Endothelial cell of umbilical vein (primary cell): ENCODE measurements at regions not wholly inside any gene's neighbourhood (a gene's known extent, or its start where the extent isn't known, plus 50 kb on each side); places are given as distances from the start of the nearest gene placed in this dataset.
"Not testable (repeated sequence)": the region's sequence is repeated elsewhere in the genome, so short reads cannot be mapped to it uniquely, and the experiment has no call there.

Experiments
- BruUV-seq: library from RNA; stranded (reverse); fragments of 400-500 nt; replicated peaks from 2 replicates; lab custom pipeline; 2021; lab: Mats Ljungman, UMichigan
- CTCF ChIA-PET: fragments of 300-600, 350-600 bp; sonication (Branson Sonifier 250); formaldehyde crosslinking; loops from one replicate; lab custom pipeline; 2021; ENCODE audit warnings: antibody characterized with exemption, inconsistent platforms; lab: Charles Lee
- POLR2A ChIA-PET: fragments of 300-600, 350-600 bp; sonication (Branson Sonifier 250); formaldehyde crosslinking; loops from one replicate; lab custom pipeline; 2021; ENCODE audit warnings: antibody characterized with exemption, inconsistent platforms; lab: Charles Lee
- DNase-seq: peaks from one replicate; pipeline ENCODE4 v3.0.0-alpha.2; 2011; ENCODE audit warnings: low read depth, low spot score
- FAIRE-seq: peaks from 2 replicates; lab custom pipeline; 2011; peaks lifted over from hg19 to GRCh38; lab: Jason Lieb, UNC
- H2AFZ ChIP-seq: 2 replicates; pipeline ENCODE4 v1.6.0; 2012; ENCODE audit warnings: low read depth, low read length, control low read depth, inconsistent platforms
- H3K27ac ChIP-seq: 2 replicates; pipeline ENCODE4 v1.5.1; 2011; ENCODE audit warnings: low read depth, mild to moderate bottlenecking, control low read depth, low read length, moderate library complexity; ENCODE audit not compliant: insufficient read depth
- H3K27me3 ChIP-seq, 2 experiments: 2 replicates each; pipeline versions ENCODE4 v1.6.0 to v1.6.1; 2011; ENCODE audit warnings: low read length in 2 of 2, mixed read lengths in 1 of 2; ENCODE audit not compliant: control insufficient read depth in 2 of 2, insufficient read depth in 2 of 2
- H3K36me3 ChIP-seq, 2 experiments: 2 replicates in 1 of 2; 3 replicates in 1 of 2; pipeline ENCODE4 v1.5.1; 2011; ENCODE audit warnings: low read length in 2 of 2, mild to moderate bottlenecking in 1 of 2, moderate library complexity in 1 of 2; ENCODE audit not compliant: control insufficient read depth in 2 of 2, insufficient read depth in 2 of 2; ENCODE audit errors: extremely low read depth in 1 of 2
- H3K4me1 ChIP-seq: 3 replicates; pipeline ENCODE4 v1.5.1; 2011; ENCODE audit warnings: mild to moderate bottlenecking, low read length; ENCODE audit not compliant: control insufficient read depth, insufficient read depth; ENCODE audit errors: extremely low read depth
- H3K4me2 ChIP-seq: 2 replicates; pipeline ENCODE4 v1.6.1; 2011; ENCODE audit warnings: low read length, control low read depth, mixed read lengths; ENCODE audit not compliant: insufficient read depth
- H3K4me3 ChIP-seq, 3 experiments: fragments of 200-600 bp in 1 of 3; sonication (generic), shearing (Covaris generic) in 1 of 3; replicated peaks in 1 of 3; 2 replicates each; pipeline ENCODE4 v1.5.1; 2011 to 2016; ENCODE audit warnings: control low read depth in 3 of 3, low read length in 3 of 3, mild to moderate bottlenecking in 2 of 3, inconsistent platforms in 1 of 3, low read depth in 1 of 3, moderate library complexity in 1 of 3; ENCODE audit not compliant: insufficient read depth in 1 of 3
- H3K79me2 ChIP-seq: 2 replicates; pipeline ENCODE4 v1.6.0; 2012; ENCODE audit warnings: low read length, inconsistent platforms; ENCODE audit not compliant: control insufficient read depth, insufficient read depth
- H3K9ac ChIP-seq: replicated peaks from 2 replicates; pipeline ENCODE3; 2011; ENCODE audit warnings: low read length, control low read depth; ENCODE audit not compliant: insufficient read depth; ENCODE audit errors: extremely low read depth
- H3K9me1 ChIP-seq: replicated peaks from 3 replicates; pipeline ENCODE4 v1.6.0; 2011; ENCODE audit warnings: mild to moderate bottlenecking, low read length; ENCODE audit not compliant: control insufficient read depth, insufficient read depth; ENCODE audit errors: extremely low read depth
- H3K9me3 ChIP-seq: replicated peaks from 2 replicates; pipeline ENCODE4 v1.5.1; 2012; ENCODE audit warnings: low read length, inconsistent platforms; ENCODE audit not compliant: control insufficient read depth, insufficient read depth
- H4K20me1 ChIP-seq: replicated peaks from 2 replicates; pipeline ENCODE3; 2011; ENCODE audit warnings: mild to moderate bottlenecking, low read length; ENCODE audit not compliant: control insufficient read depth, insufficient read depth; ENCODE audit errors: extremely low read depth
- FOS ChIP-seq: IDR thresholded peaks from 2 replicates; pipeline ENCODE4 v1.6.1; 2011; ENCODE audit warnings: mild to moderate bottlenecking, low read length, moderate library complexity, borderline replicate concordance; ENCODE audit not compliant: insufficient read depth
- GATA2 ChIP-seq: IDR thresholded peaks from 2 replicates; pipeline ENCODE4 v1.7.0; 2011; ENCODE audit warnings: low read depth, mild to moderate bottlenecking, moderate library complexity, mixed read lengths, low read length; ENCODE audit not compliant: insufficient read length, insufficient read depth
- JUN ChIP-seq: IDR thresholded peaks from 2 replicates; pipeline ENCODE4 v1.6.1; 2011; ENCODE audit warnings: borderline replicate concordance, low read depth; ENCODE audit not compliant: insufficient read length, insufficient read depth
- MYC ChIP-seq: IDR thresholded peaks from one replicate; pipeline ENCODE4 v1.6.1; 2011; ENCODE audit warnings: mild to moderate bottlenecking, low read depth, low read length
- POLR2A ChIP-seq: IDR thresholded peaks from 2 replicates; pipeline ENCODE4 v1.6.1; 2012; ENCODE audit warnings: low read depth, mild to moderate bottlenecking, control low read depth, low read length
- dilution Hi-C: fragments of 300-500 bp; cut with MboI; formaldehyde crosslinking; loops from one replicate; pipeline ENCODE4 v1.15.0; 2019; ENCODE audit warnings: low sequenced_read_pairs; ENCODE audit not compliant: extremely low pct_ligation_motif_present
- intact Hi-C: fragments of 100-400 bp; cut with micrococcal nuclease; formaldehyde crosslinking; loops from one replicate; pipeline ENCODE4 v1.10.0; 2022
- TF ChIP-seq, protein P1 (sequence below): IDR thresholded peaks from 2 replicates; pipeline ENCODE4 v1.6.1; 2011; ENCODE audit not compliant: insufficient read depth, insufficient read length
- TF ChIP-seq, protein P2 (sequence below), 2 donors: IDR thresholded peaks; 1 replicate in 1 of 2; 2 replicates in 1 of 2; pipeline ENCODE4 v1.5.1; 2011; ENCODE audit warnings: low read length in 2 of 2, mild to moderate bottlenecking in 2 of 2, moderate library complexity in 2 of 2, control low read depth in 1 of 2, inconsistent platforms in 1 of 2, low read depth in 1 of 2; ENCODE audit not compliant: insufficient read depth in 1 of 2; ENCODE audit errors: extremely low read depth in 1 of 2

DNA sequence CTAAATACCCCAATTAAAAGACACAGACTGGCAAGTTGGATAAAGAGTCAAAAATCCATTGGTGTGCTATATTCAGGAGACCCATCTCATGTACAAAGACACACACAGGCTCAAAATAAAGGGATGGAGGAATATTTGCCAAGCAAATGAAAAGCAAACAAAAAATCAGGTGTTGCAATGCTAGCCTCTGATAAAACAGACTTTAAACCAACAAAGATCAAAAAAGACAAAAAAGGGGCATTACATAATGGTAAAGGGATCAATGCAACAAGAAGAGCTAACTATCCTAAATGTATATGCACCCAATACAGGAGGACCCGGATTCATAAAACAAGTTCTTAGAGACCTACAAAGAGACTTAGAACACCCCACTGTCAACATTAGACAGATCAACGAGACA is 177.4 kb downstream of the RAMP3 start:
- DNase-seq, H3K4me3 ChIP-seq, CTCF ChIA-PET, dilution Hi-C loops, H3K9me1 ChIP-seq, H3K4me1 ChIP-seq, intact Hi-C loops, H3K36me3 ChIP-seq, FAIRE-seq, POLR2A ChIA-PET, H3K9me3 ChIP-seq, H3K9ac ChIP-seq, H3K79me2 ChIP-seq, BruUV-seq, H3K4me2 ChIP-seq, H4K20me1 ChIP-seq, H2AFZ ChIP-seq, H3K27me3 ChIP-seq, H3K27ac ChIP-seq: not testable (repeated sequence)

DNA sequence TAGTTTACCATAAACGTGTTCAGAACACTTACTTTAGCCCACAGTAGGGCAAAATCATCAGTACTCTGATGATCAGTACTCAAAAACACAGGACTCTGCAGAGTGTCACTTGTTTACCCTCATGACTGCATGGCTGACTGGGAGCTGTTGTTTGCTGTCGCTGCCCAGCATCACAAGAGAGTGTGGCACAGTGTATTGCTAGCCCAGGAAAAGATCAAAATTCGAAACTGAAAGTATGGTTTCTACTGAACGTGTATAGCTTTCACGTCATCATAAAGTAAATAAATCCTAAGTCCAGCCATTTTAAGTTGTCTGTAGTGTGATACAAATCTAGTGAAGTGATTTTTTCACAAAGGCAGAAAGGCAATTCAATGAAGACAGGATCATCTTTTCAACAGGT is 184.6 kb downstream of the RAMP3 start:
- Histone ChIP-seq H3K27me3 (no peaks in the 10 kb centered on the region), H3K4me1 (no peaks in the 10 kb centered on the region), H3K9me1 (no peaks in the 10 kb centered on the region), H3K4me2 (no peak overlapping the region), H3K79me2 (no peaks in the 10 kb centered on the region), H3K9ac (no peak overlapping the region), H3K36me3 (no peaks in the 10 kb centered on the region), H4K20me1 (no peaks in the 10 kb centered on the region), H2AFZ (no peak overlapping the region), H3K4me3 (no peak overlapping the region), H3K27ac (no peak overlapping the region), H3K9me3 (no peaks in the 10 kb centered on the region)
- ChIA-PET CTCF (no interaction called here), POLR2A (no interaction called here)
- no TSS peak for BruUV-seq
- FAIRE-seq (no peak), DNase-seq (no peak)
- TF ChIP-seq JUN (no peak), MYC (no peak), POLR2A (no peak), GATA2 (no peak), FOS (no peak)
- TF ChIP-seq, protein P1, sequence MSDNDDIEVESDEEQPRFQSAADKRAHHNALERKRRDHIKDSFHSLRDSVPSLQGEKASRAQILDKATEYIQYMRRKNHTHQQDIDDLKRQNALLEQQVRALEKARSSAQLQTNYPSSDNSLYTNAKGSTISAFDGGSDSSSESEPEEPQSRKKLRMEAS, result no peak
- TF ChIP-seq, protein P2, sequence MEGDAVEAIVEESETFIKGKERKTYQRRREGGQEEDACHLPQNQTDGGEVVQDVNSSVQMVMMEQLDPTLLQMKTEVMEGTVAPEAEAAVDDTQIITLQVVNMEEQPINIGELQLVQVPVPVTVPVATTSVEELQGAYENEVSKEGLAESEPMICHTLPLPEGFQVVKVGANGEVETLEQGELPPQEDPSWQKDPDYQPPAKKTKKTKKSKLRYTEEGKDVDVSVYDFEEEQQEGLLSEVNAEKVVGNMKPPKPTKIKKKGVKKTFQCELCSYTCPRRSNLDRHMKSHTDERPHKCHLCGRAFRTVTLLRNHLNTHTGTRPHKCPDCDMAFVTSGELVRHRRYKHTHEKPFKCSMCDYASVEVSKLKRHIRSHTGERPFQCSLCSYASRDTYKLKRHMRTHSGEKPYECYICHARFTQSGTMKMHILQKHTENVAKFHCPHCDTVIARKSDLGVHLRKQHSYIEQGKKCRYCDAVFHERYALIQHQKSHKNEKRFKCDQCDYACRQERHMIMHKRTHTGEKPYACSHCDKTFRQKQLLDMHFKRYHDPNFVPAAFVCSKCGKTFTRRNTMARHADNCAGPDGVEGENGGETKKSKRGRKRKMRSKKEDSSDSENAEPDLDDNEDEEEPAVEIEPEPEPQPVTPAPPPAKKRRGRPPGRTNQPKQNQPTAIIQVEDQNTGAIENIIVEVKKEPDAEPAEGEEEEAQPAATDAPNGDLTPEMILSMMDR (IDR thresholded peaks at IDR 0.05; ENCODE audit: extremely low read depth in 1 of 2, insufficient read depth in 1 of 2, low read depth in 1 of 2, low read length in 2 of 2), result no peak
- intact Hi-C loops (no loop called here), dilution Hi-C loops (no loop called here)
